GM18505 (cell line): ENCODE measurements at regions not wholly inside any gene's neighbourhood (a gene's known extent, or its start where the extent isn't known, plus 50 kb on each side); places are given as distances from the start of the nearest gene placed in this dataset.
"Not testable (repeated sequence)": the region's sequence is repeated elsewhere in the genome, so short reads cannot be mapped to it uniquely, and the experiment has no call there.

Source experiments
- ATAC-seq: cut with Tn5 transposase; IDR thresholded peaks from one replicate; pipeline ENCODE4 v1.9.1; 2021; ENCODE audit not compliant: unreplicated experiment
- POLR2A ChIP-seq: IDR thresholded peaks from 4 replicates; pipeline ENCODE4 v1.6.1; 2011; ENCODE audit warnings: borderline replicate concordance; ENCODE audit not compliant: insufficient read depth, insufficient read length; ENCODE audit errors: extremely low read depth

DNA sequence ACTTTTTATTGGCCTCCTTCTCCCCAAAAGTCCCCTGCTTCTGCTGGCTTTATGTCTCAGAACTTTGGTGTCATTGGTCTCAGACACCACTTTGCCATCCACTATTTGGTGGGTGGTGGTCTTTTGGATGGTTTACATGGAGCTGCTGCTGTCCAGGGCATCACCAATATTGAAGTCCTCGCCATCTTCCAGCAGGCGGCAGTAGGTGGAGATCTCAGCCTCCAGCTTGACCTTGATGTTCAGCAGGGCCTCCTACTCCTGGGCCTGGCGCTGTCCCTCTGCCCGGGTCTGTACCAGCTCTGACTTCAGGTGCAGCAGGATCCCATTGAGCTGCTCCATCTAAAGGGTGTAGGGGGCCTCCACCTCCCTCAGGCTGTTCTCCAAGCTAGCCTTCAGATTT, 148.4 kb upstream of the FOXA2 start:
- TF ChIP-seq POLR2A: no peak
- no peak for ATAC-seq

- not testable (repeated sequence) for ATAC-seq
These were observed 150.7 kb upstream of the FOXA2 start for GRCh38 chr20:22734946-22735647.

DNA sequence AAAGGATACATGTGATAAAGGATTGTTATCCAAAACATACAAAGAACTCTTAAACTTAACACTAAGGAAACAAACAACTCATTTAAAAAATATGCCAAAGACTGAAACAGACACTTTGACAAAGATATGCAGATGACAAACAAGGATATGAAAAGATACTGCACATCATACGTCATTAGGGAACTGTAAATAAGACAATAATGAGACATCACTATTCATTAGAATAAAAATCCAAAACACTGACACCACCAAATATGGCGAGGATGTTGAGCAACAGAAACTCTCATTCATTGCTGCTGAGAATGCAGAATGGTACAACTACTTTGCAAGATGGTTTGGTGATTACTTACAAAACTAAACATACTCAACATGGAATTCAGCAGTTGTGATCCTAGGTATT, 156.5 kb upstream of the FOXA2 start:
- no peak for TF ChIP-seq POLR2A
- no peak for ATAC-seq

DNA sequence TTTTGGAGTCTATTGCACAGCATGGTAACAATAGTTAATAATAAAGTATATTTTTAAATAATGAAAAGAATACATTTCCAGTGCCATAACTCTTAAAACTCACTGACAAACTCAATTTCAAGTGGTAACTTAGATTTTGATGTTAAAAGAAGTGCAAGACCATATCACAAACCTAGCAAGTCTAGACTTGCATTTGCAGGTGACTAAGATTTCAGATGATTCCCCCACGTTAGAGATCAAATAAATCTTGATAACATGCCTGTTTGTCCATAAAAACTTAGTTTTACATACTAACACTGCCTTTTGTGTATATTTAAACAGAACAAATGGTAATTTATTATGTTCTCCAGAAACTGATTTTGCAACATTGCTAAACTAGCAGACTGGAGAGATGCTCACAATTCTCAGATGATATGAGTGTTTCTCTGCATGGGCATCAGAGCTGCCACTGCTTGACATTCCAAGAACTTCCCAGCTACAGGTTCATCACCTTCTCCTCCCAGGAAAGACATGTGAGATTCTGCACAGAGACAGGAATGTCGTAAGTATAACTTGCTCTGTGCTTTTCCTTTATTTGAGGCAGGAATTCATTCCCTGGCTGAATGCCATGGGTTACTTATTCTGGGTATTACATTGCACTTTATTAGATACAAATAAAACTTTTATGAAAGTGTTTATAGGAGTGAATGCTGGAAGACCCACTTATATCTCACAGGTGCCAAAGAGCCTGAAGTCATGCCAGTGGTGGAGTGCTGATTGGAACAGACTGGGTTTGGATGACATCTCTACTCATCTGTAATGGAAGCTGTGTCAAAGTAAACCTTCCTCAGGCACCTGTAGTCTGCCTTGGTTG, 160.2 kb upstream of the FOXA2 start:
- no peak for ATAC-seq
- TF ChIP-seq POLR2A: no peak

DNA sequence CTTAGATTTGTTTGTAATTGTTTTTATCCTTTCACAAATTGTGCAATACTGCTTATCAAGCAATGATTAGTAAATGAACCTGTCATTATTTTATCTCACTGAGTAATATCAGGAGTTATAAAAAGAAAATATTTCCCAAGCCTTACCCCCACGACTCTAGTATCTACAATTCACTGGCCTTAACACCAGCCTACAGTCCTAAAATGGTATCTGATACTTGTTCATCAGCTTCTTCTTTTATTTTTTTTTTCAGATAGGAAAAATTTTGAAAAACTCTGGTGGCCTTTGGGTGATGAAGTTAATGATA, 160.8 kb upstream of the FOXA2 start:
- TF ChIP-seq POLR2A: no peak
- no peak for ATAC-seq

- TF ChIP-seq POLR2A: no peak
- ATAC-seq: no peak
These were observed 162.6 kb upstream of the FOXA2 start for GRCh38 chr20:22746957-22747356.

DNA sequence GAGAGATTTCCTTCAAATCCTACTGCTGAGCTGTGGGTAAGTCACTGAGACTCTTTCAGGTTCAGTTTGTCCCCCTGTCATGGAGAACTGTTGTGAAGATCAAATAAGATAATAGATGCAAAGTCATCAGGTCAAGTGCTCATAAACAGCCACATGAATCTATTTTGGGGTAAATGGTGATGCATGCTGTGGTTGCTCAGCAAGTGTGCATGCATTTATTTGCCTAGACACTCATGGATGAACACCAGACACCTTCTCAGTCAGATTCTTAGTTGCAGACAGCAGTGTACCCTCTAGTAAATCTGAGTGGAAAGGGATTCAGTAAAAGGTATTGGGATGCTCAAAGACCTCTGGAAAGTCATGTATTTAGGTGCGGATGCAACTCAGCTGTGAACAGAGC, 168.0 kb upstream of the FOXA2 start:
- no peak for TF ChIP-seq POLR2A
- ATAC-seq: no peak

GRCh38 chr20:22757424-22758183, 173.2 kb upstream of the FOXA2 start:
- TF ChIP-seq POLR2A: no peak
- ATAC-seq: no peak

GRCh38 chr20:22758815-22759214, 174.4 kb upstream of the FOXA2 start:
- TF ChIP-seq POLR2A: no peak
- no peak for ATAC-seq

DNA sequence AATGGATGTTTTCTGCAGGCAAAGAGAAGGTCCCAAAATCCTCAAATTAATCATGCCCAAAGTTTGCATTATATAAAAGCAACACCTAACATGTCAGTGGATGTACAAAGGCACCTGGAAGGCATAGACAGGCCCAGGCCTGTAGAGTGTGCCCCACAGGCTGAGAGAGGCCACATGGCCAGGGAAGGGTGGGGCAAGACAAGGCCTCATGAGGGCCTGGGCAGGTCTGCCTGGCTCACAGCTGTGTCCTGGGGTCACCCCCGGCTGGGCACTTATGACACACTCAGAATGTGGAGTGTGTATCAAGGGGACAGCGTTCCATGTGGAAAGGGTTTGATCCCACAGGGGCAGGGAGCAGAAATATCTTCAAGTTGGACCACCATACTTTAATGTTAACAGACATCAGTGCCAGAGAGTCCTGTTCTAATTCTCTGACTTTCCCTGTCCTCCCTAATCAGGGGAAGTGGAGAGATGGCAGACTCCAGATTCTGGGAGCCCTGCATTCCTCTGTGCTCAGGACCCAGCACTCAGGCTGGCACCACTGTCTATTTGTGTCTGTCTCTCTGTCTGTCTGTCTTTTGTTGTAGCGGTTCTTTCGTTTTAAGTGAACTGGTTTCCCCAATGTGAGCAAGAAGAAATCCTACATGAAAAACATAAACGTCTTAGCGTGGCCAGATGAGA, 178.3 kb upstream of the FOXA2 start:
- no peak for ATAC-seq

GRCh38 chr20:22763257-22763906, 179.0 kb upstream of the FOXA2 start:
- no peak for TF ChIP-seq POLR2A
- no peak for ATAC-seq

More for the DNA sequence above, 178.3 kb upstream of the FOXA2 start:
- no peak for TF ChIP-seq POLR2A

DNA sequence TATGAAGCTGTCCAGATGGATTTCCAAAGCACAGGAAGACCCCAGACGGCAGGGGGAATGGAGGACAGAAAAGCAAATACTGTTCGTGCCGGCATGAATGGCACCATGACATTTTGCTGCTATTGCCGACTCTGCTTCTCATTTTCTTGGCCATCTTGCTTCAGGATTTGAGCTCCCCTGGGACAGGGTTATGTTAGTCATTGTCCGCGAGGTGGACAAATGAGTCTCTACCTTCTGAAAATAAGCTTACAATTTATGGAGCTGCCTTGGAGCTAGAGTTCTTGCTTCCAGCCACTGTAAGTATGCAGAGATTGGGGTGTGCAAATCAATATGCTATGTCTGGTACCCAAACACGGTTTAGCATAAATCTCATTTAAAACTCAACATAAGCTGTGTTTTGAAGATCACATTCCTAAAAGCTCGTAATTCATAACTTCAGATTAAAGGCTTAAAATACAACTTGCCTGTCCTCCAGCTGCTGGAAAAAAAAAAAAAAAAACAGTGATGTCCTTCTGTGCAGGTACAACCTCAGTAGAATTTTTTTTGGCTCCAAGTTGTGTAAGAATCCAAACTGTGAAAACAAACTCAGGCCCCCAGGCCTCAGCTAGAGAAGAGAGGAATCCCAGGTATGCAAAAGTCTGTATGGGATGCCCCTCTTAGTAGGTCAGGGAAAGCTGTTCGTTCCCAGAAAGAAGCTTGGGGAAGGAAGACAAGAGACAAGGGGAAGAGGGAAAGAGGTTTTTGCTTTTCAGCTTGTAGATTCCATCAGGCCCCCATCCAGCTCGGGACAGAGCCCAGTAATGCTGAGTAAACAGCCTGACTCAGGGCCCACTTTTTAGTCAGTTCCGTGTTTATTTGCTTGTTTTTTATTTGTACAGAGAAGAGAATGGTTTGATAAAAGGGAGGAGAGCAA, 184.2 kb upstream of the FOXA2 start:
- no peak for TF ChIP-seq POLR2A
- no peak for ATAC-seq
